ENCODE measurements at regions not wholly inside any gene's neighbourhood (a gene's known extent, or its start where the extent isn't known, plus 50 kb on each side); places are given as distances from the start of the nearest gene placed in this dataset.
"Not testable (repeated sequence)": the region's sequence is repeated elsewhere in the genome, so short reads cannot be mapped to it uniquely, and the experiment has no call there.

DNA sequence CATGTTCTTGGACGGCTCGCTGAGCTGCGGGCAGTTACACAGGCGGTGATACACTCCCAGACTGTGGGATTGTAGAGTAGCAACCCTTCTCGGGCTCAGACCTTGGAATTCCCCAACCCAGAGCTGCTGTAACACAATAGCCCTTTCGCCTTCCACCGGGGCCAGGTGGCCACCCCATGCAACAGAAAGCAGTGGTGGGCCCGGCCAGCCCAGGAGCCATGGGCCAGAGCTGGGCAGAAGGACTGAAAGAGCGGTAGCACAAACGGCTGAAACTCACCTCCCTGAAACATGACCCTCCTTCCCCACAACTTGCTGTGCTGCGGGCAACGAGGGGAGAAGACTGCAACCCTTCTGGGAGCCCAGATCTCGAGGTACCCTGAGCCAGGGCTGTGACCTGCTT lies 429.0 kb downstream of the SLITRK1 start:
- no peak for DNase-seq

DNA sequence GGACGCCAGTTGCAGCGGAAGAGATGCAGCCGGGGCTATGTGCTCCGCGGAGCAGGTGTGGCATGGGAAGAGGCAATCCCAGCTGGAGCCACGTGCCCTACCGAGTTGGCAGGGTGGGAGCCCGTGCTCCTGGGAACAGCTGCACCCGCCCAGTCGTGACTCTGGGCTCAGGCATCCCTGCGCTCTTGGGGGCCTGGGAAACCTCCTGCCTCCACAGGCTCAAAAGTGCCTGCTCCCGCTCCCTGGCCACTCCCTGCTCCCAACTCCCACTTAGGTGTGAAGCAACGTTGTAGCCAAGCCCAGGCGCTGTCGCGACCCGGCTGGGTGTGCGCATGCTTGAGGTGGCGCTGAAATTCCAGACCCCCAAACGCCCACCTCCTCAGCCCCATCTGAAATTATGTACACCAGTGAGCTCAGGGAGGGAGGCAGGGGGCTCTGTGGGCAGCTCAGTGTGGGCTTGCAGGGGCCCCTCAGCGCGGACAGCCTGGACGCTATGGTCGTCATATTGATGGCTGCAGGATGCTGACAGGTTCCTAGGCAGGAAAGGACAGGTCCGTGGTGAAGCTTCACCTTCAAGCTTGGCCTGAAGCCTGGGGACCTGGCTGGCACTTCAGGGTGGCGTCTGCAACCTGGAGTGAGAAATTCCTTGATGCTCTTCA lies 429.9 kb downstream of the SLITRK1 start:
- no peak for DNase-seq

GRCh38 chr13:83450591-83450990 lies 431.7 kb downstream of the SLITRK1 start:
- no peak for DNase-seq

- no peak for DNase-seq
These were observed 432.4 kb downstream of the SLITRK1 start for GRCh38 chr13:83449668-83450395.

- no peak for DNase-seq
These were observed 441.8 kb downstream of the SLITRK1 start for GRCh38 chr13:83440465-83440864.

GRCh38 chr13:83439464-83439863 lies 442.8 kb downstream of the SLITRK1 start:
- DNase-seq, result not testable (repeated sequence)

GRCh38 chr13:83423861-83424260 lies 458.4 kb downstream of the SLITRK1 start:
- no peak for DNase-seq

DNA sequence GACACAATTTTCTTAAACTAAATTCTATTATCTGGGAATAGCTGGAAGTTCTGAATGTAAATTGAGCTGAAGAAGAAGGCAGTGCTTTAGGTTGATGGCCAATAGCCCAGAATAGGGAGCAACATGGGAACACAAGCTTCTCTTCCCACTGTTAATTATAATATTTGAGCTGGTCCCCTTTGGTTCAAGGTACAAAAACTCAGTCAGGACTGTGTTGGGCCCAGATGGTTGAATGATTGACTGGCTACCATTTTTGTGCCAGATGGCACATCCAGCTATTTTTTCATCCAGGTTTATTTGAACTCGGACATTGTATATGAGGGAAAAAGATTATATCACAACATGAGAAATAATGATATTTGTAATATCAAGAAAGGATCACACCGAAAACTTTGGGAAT lies 458.9 kb downstream of the SLITRK1 start:
- DNase-seq, result no peak

DNA sequence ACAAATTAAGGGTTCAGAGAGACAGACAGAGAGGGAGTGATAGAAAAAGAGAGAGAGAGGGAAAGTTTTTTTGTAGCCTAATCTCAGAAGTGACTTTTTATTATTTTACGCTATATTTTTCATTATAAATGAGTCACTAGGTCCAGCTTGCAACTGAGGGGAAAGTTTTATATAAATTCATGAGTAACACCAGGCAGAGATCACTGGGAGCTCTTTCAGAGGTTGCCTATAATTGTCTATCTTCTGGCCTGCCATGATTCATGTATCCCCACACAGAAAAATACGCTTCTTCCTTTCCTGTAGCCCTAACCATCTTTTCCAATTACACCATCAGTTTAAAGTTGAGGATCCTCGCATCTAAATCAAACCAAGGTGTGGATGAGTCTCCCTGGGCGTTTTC lies 467.9 kb downstream of the SLITRK1 start:
- DNase-seq, result no peak

GRCh38 chr13:83386609-83387008 lies 495.7 kb downstream of the SLITRK1 start:
- no peak for DNase-seq

DNA sequence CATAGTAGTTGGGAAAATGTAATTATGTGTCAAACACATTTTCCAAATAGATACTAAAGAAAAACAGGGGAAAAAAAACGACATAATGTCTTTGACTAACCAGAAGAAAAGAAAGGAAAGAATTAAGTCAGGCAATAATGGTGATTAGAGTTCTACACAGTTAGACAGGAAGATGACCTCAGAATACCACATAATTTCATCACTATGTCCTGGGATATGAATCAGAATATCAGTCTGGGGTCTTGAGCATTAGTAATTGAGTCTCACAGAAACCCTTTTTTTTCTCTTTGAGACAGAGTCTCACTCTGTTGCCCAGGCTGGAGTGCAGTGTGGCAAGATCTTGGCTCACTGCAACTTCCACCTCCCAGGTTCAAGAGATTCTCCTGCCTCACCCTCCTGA lies 503.4 kb downstream of the SLITRK1 start:
- no peak for DNase-seq

- no peak for DNase-seq
These were observed 504.8 kb downstream of the SLITRK1 start for GRCh38 chr13:83377491-83377890.

GRCh38 chr13:83372786-83373185 lies 509.5 kb downstream of the SLITRK1 start:
- DNase-seq, result no peak

- no peak for DNase-seq
These were observed 516.6 kb downstream of the SLITRK1 start for GRCh38 chr13:83365723-83366122.

DNA sequence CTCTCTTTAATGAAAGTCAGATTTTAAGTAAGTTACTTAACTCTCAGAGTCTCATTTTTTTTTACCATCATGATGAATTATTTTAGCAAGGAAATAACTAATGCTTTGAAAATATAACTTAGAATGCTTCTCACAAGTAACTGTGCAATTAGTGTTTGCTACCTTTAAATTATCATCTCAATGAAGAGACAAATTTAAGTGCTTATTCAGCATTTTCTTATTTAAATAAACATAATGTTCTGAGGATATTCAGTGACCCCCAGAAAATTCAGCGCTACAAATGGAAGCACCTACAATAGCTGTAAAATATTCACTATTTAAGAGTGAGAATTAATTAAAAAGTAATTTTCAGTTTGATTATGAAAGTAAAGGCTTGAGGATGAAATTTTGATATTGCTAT lies 527.2 kb downstream of the SLITRK1 start:
- no peak for DNase-seq

DNA sequence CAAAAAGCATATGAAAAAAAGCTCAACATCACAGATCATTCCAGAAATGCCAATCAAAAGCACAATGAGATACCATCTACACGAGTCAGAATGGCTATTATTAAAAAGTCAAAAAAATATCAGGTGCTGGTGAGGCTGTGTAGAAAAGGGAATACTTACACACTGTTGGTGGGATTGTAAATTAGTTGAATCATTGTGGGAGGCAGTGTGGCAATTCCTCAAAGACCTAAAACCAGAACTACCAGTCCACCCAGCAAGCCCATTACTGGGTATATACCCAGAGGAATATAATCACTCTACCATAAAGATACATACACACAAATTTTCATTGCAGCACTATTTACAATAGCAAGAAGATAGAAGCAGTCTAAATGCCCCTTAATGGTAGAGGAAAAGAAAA lies 529.9 kb downstream of the SLITRK1 start:
- no peak for DNase-seq

- no peak for DNase-seq
These were observed 531.7 kb downstream of the SLITRK1 start for GRCh38 chr13:83350569-83350968.

- no peak for DNase-seq
These were observed 537.8 kb downstream of the SLITRK1 start for GRCh38 chr13:83344518-83344917.

GRCh38 chr13:83340170-83340569 lies 542.1 kb downstream of the SLITRK1 start:
- DNase-seq, result no peak

GRCh38 chr13:83333614-83334388 lies 548.5 kb downstream of the SLITRK1 start:
- no peak for DNase-seq

DNA sequence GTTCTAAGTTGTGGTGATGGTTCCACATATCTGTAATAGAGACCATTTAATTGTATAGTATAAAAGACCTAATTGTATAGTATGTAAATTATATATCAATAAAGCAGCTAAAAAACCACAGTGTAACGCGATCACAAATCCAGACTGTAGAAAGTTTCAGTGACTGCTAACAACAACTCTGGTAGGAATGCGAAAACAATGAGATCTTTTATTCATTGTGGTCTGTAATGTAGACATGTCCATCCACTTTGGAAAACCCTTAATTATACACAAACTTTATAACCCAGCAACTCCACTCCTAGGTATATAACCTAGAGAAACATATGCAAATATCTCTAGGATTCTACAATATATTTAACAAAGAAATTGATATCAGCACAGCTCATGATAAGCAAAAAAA lies 549.5 kb downstream of the SLITRK1 start:
- no peak for DNase-seq

DNA sequence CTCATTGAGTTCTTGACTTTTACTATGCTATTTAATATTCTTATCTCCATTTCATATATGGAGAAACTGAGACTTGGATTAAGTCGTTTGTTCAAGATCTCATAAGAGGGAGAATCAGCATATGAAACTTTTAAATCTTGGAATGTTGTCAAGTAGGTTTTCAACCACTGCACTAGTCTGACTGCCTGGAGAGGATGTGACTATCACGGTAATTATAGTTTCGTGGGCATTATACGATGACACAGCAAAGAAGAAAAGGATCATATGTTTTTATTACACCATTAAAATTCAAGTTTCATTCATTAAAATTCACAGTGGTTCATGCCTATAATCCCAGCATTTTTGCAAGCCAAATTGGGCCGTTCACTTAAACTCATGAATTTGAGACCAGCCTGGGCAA lies 555.2 kb downstream of the SLITRK1 start:
- DNase-seq, result no peak

- no peak for DNase-seq
These were observed 557.0 kb downstream of the SLITRK1 start for GRCh38 chr13:83325125-83325853.

Measured in NCI-H1105 treated with DMSO at 0.1 percent for 48 hours (cell line).